ENCODE measurements at regions not wholly inside any gene's neighbourhood (a gene's known extent, or its start where the extent isn't known, plus 50 kb on each side); places are given as distances from the start of the nearest gene placed in this dataset.

- no peak overlapping the region for H3K4ac ChIP-seq (replicated peaks; ENCODE audit: insufficient read length, low read depth, low read length)
- H3K9me3 ChIP-seq (ENCODE audit: insufficient read depth in 2 of 2, low read depth in 1 of 2, low read length in 1 of 2), result peaks cover 0 to 4% of the 10 kb centered on the region in 2 experiments; a peak in 1 of 4 replicates
- H3K14ac ChIP-seq (ENCODE audit: insufficient read length), result no peak overlapping the region
- H4K5ac ChIP-seq (ENCODE audit: insufficient read length, low read depth, low read length), result no peak overlapping the region
- H3K4me1 ChIP-seq (replicated peaks in 1 of 4; ENCODE audit: control insufficient read depth in 3 of 4, insufficient read depth in 4 of 4, low read length in 3 of 4), result no peaks in the 10 kb centered on the region
- TF ChIP-seq RAD21 (IDR thresholded peaks at IDR 0.05 in 1 of 2, conservative IDR thresholded peaks at IDR 0.05 in 1 of 2; ENCODE audit: low read depth in 2 of 2, low read length in 2 of 2) (0 out of 4 replicates have a peak, but pooled peaks of 1 of the 2 experiments have one; percentile 10), CTCF (IDR thresholded peaks at IDR 0.05; ENCODE audit: control extremely low read depth in 1 of 3, insufficient read depth in 1 of 3, low read depth in 1 of 3, low read length in 3 of 3) (peak in 1 of 3 experiments; percentile 28; a peak in 1 of 4 replicates), BACH1 (IDR thresholded peaks at IDR 0.05; ENCODE audit: low read length) (no peak)
- H3K4me2 ChIP-seq (ENCODE audit: insufficient read depth in 1 of 2, low read depth in 2 of 2, low read length in 2 of 2), result no peak overlapping the region
- no peak overlapping the region for H2BK5ac ChIP-seq (ENCODE audit: low read depth, low read length)
- H3K9ac ChIP-seq (replicated peaks in 1 of 4; ENCODE audit: extremely low read depth in 1 of 4, low read depth in 3 of 4, low read length in 3 of 4), result no peak overlapping the region
- no peak overlapping the region for H2BK20ac ChIP-seq (ENCODE audit: low read length)
- FAIRE-seq (no peak), DNase-seq (ENCODE audit: low read depth in 1 of 2, low spot score in 2 of 2) (no peak)
- H3K18ac ChIP-seq (ENCODE audit: extremely low read depth, low read length), result no peak overlapping the region
- no peak overlapping the region for H3K56ac ChIP-seq (replicated peaks; ENCODE audit: insufficient read length, low read depth, low read length)
- H2BK12ac ChIP-seq (ENCODE audit: low read depth, low read length), result no peak overlapping the region
- H2BK15ac ChIP-seq (ENCODE audit: low read length), result no peak overlapping the region
- no peaks in the 10 kb centered on the region for H3K23me2 ChIP-seq (ENCODE audit: low read depth, low read length)
- H2BK120ac ChIP-seq (replicated peaks; ENCODE audit: low read depth, low read length), result no peak overlapping the region
- H3K4me3 ChIP-seq (ENCODE audit: extremely low read depth in 1 of 4, insufficient read depth in 2 of 4, low read depth in 3 of 4, low read length in 4 of 4), result no peak overlapping the region
- no peaks in the 10 kb centered on the region for H3K79me2 ChIP-seq (ENCODE audit: control insufficient read depth in 1 of 2, insufficient read depth in 2 of 2, low read length in 2 of 2)
- no peak overlapping the region for H4K91ac ChIP-seq (replicated peaks; ENCODE audit: insufficient read length, low read length)
- ChIA-PET POLR2A (ENCODE audit: partially characterized antibody) (interaction anchor here (0.6 kb wide), 1 partner anchor 326 kb away, joined by 3 read pairs; no protein-coding TSS in a partner anchor), CTCF (ENCODE audit: partially characterized antibody) (interaction anchor here (0.5 to 1.7 kb wide), 2 partner anchors 10 to 634 kb away, joined by 3 read pairs; no protein-coding TSS in a partner anchor)
- H4K8ac ChIP-seq (ENCODE audit: extremely low read depth, insufficient read depth, low read length), result no peak overlapping the region
- no peaks in the 10 kb centered on the region for H4K20me1 ChIP-seq (replicated peaks in 1 of 2; ENCODE audit: control insufficient read depth in 1 of 2, insufficient read depth in 2 of 2, low read length in 2 of 2)
- no peak overlapping the region for H3K23ac ChIP-seq (ENCODE audit: insufficient read length)
- no peaks in the 10 kb centered on the region for H3K36me3 ChIP-seq (ENCODE audit: control insufficient read depth in 2 of 4, insufficient read depth in 4 of 4, low read length in 3 of 4)
- no peaks in the 10 kb centered on the region for H3K27me3 ChIP-seq (replicated peaks in 1 of 4; ENCODE audit: control insufficient read depth in 3 of 4, extremely low read depth in 1 of 4, insufficient read depth in 3 of 4, low read length in 3 of 4)
- H3K79me1 ChIP-seq (ENCODE audit: low read depth, low read length), result no peaks in the 10 kb centered on the region
- H3K27ac ChIP-seq (ENCODE audit: low read depth, low read length), result no peak overlapping the region
- WGBS, 2 experiments (ENCODE audit: extremely low coverage in 1 of 2, insufficient coverage in 1 of 2, insufficient read length in 1 of 2, insufficient replicate concordance in 2 of 2, low coverage in 1 of 2, low lambda C conversion rate in 2 of 2, missing lambda C conversion rate in 1 of 2), result 89% methylated on average over 1 of the region's 1 CpG; no CpG with 5 or more reads in 1 of the 2 experiments
- no peak overlapping the region; the same call in 1 of the 2 replicates for H2AFZ ChIP-seq (ENCODE audit: low read length)
- no peak overlapping the region for H2AK5ac ChIP-seq (ENCODE audit: low read depth, low read length)
Observed at GRCh38 chr1:70737125-70737524, 310.5 kb downstream of the PTGER3 start.
